GM19240 (cell line): ENCODE measurements at regions not wholly inside any gene's neighbourhood (a gene's known extent, or its start where the extent isn't known, plus 50 kb on each side); places are given as distances from the start of the nearest gene placed in this dataset.

ENCODE experiments used
- DNase-seq: peaks from one replicate; pipeline ENCODE4 v3.0.0; 2011; ENCODE audit warnings: low spot score; ENCODE audit not compliant: insufficient read length

GRCh38 chr11:122277493-122277892 is 161.5 kb upstream of the BLID start:
- DNase-seq: no peak

GRCh38 chr11:122276221-122276620 is 160.2 kb upstream of the BLID start:
- DNase-seq: no peak

- no peak for DNase-seq
Observed at GRCh38 chr11:122275508-122275907, 159.5 kb upstream of the BLID start.

GRCh38 chr11:122273476-122274191 is 157.6 kb upstream of the BLID start:
- no peak for DNase-seq

GRCh38 chr11:122271745-122272144 is 155.7 kb upstream of the BLID start:
- no peak for DNase-seq

- no peak for DNase-seq
Observed at GRCh38 chr11:122271137-122271536, 155.1 kb upstream of the BLID start.

- DNase-seq: no peak
Observed at GRCh38 chr11:122270535-122270934, 154.5 kb upstream of the BLID start.

- DNase-seq: no peak
Observed at GRCh38 chr11:122269824-122270223, 153.8 kb upstream of the BLID start.

GRCh38 chr11:122268601-122269130 is 152.7 kb upstream of the BLID start:
- no peak for DNase-seq

GRCh38 chr11:122267602-122268001 is 151.6 kb upstream of the BLID start:
- DNase-seq: no peak

- DNase-seq: no peak
Observed at GRCh38 chr11:122265981-122266380, 150.0 kb upstream of the BLID start.

- DNase-seq: no peak
Observed at GRCh38 chr11:122264121-122264520, 148.1 kb upstream of the BLID start.

- DNase-seq: no peak
Observed at GRCh38 chr11:122261546-122261945, 145.5 kb upstream of the BLID start.

GRCh38 chr11:122259195-122259821 is 143.3 kb upstream of the BLID start:
- DNase-seq: no peak

GRCh38 chr11:122258446-122259194 is 142.6 kb upstream of the BLID start:
- DNase-seq: no peak

- DNase-seq: no peak
Observed at GRCh38 chr11:122253589-122254231, 137.7 kb upstream of the BLID start.

- no peak for DNase-seq
Observed at GRCh38 chr11:122248939-122249338, 132.9 kb upstream of the BLID start.

GRCh38 chr11:122248131-122248530 is 132.1 kb upstream of the BLID start:
- DNase-seq: no peak

GRCh38 chr11:122246874-122247273 is 130.9 kb upstream of the BLID start:
- DNase-seq: no peak

GRCh38 chr11:122242731-122243130 is 126.7 kb upstream of the BLID start:
- DNase-seq: no peak

- DNase-seq: no peak
Observed at GRCh38 chr11:122241566-122241965, 125.6 kb upstream of the BLID start.

GRCh38 chr11:122240638-122241037 is 124.6 kb upstream of the BLID start:
- DNase-seq: no peak
